ENCODE measurements at regions not wholly inside any gene's neighbourhood (a gene's known extent, or its start where the extent isn't known, plus 50 kb on each side); places are given as distances from the start of the nearest gene placed in this dataset.

GRCh38 chr11:25659706-25660105 lies 672.2 kb upstream of the ANO3 start:
- TF ChIP-seq CTCF (IDR thresholded peaks at IDR 0.05) (no peak), POLR2A (IDR thresholded peaks at IDR 0.05) (no peak)
